Panc1 (cell line): ENCODE measurements at regions not wholly inside any gene's neighbourhood (a gene's known extent, or its start where the extent isn't known, plus 50 kb on each side); places are given as distances from the start of the nearest gene placed in this dataset.

ENCODE experiments used
- CTCF ChIP-seq: fragments of 450-650 bp; IDR thresholded peaks from 2 replicates; pipeline ENCODE4 v1.5.1; 2017; ENCODE audit warnings: mild to moderate bottlenecking
- POLR2AphosphoS5 ChIP-seq: IDR thresholded peaks from 2 replicates; pipeline ENCODE4 v1.6.1; 2012; ENCODE audit warnings: mild to moderate bottlenecking, low read depth, low read length, moderate library complexity
- TCF7L2 ChIP-seq: IDR thresholded peaks from 2 replicates; pipeline ENCODE4 v1.6.1; 2011; ENCODE audit warnings: mild to moderate bottlenecking, low read depth, low read length, inconsistent platforms

GRCh38 chr10:2856598-2856997, 210.8 kb upstream of the PFKP start:
- no peak for TF ChIP-seq CTCF
- TF ChIP-seq POLR2AphosphoS5: no peak
- no peak for TF ChIP-seq TCF7L2
